H9 (cell line): ENCODE measurements at regions not wholly inside any gene's neighbourhood (a gene's known extent, or its start where the extent isn't known, plus 50 kb on each side); places are given as distances from the start of the nearest gene placed in this dataset.

Experiments
- DNase-seq: peaks from one replicate; pipeline ENCODE4 v3.0.0-alpha.2; 2017
- H2AFZ ChIP-seq: one replicate; pipeline ENCODE4 v1.6.1; 2013; ENCODE audit warnings: mild to moderate bottlenecking, low read length, control low read depth, moderate library complexity
- H2AK5ac ChIP-seq: 2 replicates; pipeline ENCODE4 v1.6.1; 2013; ENCODE audit warnings: low read length, control low read depth, mixed read lengths; ENCODE audit not compliant: insufficient read length
- H2BK120ac ChIP-seq: one replicate; pipeline ENCODE4 v1.6.1; 2013; ENCODE audit warnings: low read depth, mild to moderate bottlenecking, low read length, control low read depth, inconsistent platforms; ENCODE audit not compliant: poor library complexity, severe bottlenecking
- H2BK12ac ChIP-seq: 2 replicates; pipeline ENCODE4 v1.6.1; 2013; ENCODE audit warnings: low read length, control low read depth, mixed read lengths, low read depth; ENCODE audit not compliant: insufficient read length
- H2BK15ac ChIP-seq: 2 replicates; pipeline ENCODE4 v1.6.1; 2013; ENCODE audit warnings: low read depth, low read length, control low read depth
- H2BK20ac ChIP-seq: one replicate; pipeline ENCODE4 v1.6.1; 2013; ENCODE audit warnings: low read depth, mild to moderate bottlenecking, low read length, control low read depth, inconsistent platforms; ENCODE audit not compliant: poor library complexity, severe bottlenecking
- H2BK5ac ChIP-seq: 2 replicates; pipeline ENCODE4 v1.6.1; 2013; ENCODE audit warnings: low read length, control low read depth, mixed read lengths; ENCODE audit not compliant: insufficient read length
- H3K14ac ChIP-seq: 2 replicates; pipeline ENCODE4 v1.6.1; 2013; ENCODE audit warnings: low read length, control low read depth; ENCODE audit not compliant: insufficient read depth
- H3K18ac ChIP-seq: 2 replicates; pipeline ENCODE4 v1.6.1; 2013; ENCODE audit warnings: low read depth, mild to moderate bottlenecking, mixed read lengths, low read length, control low read depth; ENCODE audit not compliant: insufficient read length
- H3K23ac ChIP-seq: 2 replicates; pipeline ENCODE4 v1.6.1; 2013; ENCODE audit warnings: low read length, control low read depth, mixed read lengths, low read depth; ENCODE audit not compliant: insufficient read length
- H3K23me2 ChIP-seq: 2 replicates; pipeline ENCODE4 v1.6.1; 2013; ENCODE audit warnings: low read depth, mild to moderate bottlenecking, mixed read lengths, low read length, control low read depth; ENCODE audit not compliant: insufficient read length, poor library complexity, severe bottlenecking
- H3K27ac ChIP-seq: 2 replicates; pipeline ENCODE4 v1.5.1; 2013; ENCODE audit warnings: low read length, control low read depth, mixed read lengths, low read depth; ENCODE audit not compliant: insufficient read length
- H3K27me3 ChIP-seq: 2 replicates; pipeline ENCODE4 v1.6.1; 2013; ENCODE audit warnings: low read length, control low read depth, inconsistent platforms; ENCODE audit not compliant: insufficient read depth
- H3K4ac ChIP-seq: 2 replicates; pipeline ENCODE4 v1.6.1; 2013; ENCODE audit warnings: low read depth, mild to moderate bottlenecking, control low read depth, inconsistent platforms, low read length, moderate library complexity
- H3K4me1 ChIP-seq: 2 replicates; pipeline ENCODE4 v1.6.1; 2013; ENCODE audit warnings: low read length, control low read depth, inconsistent platforms; ENCODE audit not compliant: insufficient read depth
- H3K4me2 ChIP-seq: 2 replicates; pipeline ENCODE4 v1.6.1; 2013; ENCODE audit warnings: low read length, control low read depth, mixed read lengths; ENCODE audit not compliant: insufficient read length, insufficient read depth
- H3K56ac ChIP-seq: 2 replicates; pipeline ENCODE4 v1.6.1; 2013; ENCODE audit warnings: low read depth, mild to moderate bottlenecking, mixed read lengths, low read length, control low read depth; ENCODE audit not compliant: insufficient read length
- H3K79me1 ChIP-seq: 2 replicates; pipeline ENCODE4 v1.6.1; 2013; ENCODE audit warnings: low read depth, mild to moderate bottlenecking, moderate library complexity, low read length, control low read depth, inconsistent platforms; ENCODE audit not compliant: insufficient read depth, poor library complexity, severe bottlenecking
- H3K79me2 ChIP-seq: 2 replicates; pipeline ENCODE4 v1.6.1; 2013; ENCODE audit warnings: low read length, control low read depth, inconsistent platforms; ENCODE audit not compliant: insufficient read depth
- H3K9ac ChIP-seq: 2 replicates; pipeline ENCODE4 v1.6.1; 2013; ENCODE audit warnings: low read length, control low read depth, mixed read lengths; ENCODE audit not compliant: insufficient read length; ENCODE audit errors: extremely low read depth
- H3K9me3 ChIP-seq: one replicate; pipeline ENCODE4 v1.6.1; 2013; ENCODE audit warnings: low read depth, low read length, inconsistent platforms; ENCODE audit not compliant: control insufficient read depth
- H3T11ph ChIP-seq: one replicate; pipeline ENCODE4 v1.6.1; 2013; ENCODE audit warnings: mild to moderate bottlenecking, low read length, control low read depth, inconsistent platforms
- H4K20me1 ChIP-seq: one replicate; pipeline ENCODE4 v1.6.1; 2013; ENCODE audit not compliant: control insufficient read depth, insufficient read length, insufficient read depth
- H4K5ac ChIP-seq: 2 replicates; pipeline ENCODE4 v1.6.1; 2013; ENCODE audit warnings: low read depth, mild to moderate bottlenecking, mixed read lengths, low read length, control low read depth; ENCODE audit not compliant: insufficient read length
- H4K8ac ChIP-seq: replicated peaks from 2 replicates; pipeline ENCODE4 v1.6.1; 2013; ENCODE audit warnings: low read length, control low read depth, mixed read lengths, low read depth; ENCODE audit not compliant: insufficient read length
- H4K91ac ChIP-seq: 2 replicates; pipeline ENCODE4 v1.6.1; 2013; ENCODE audit warnings: low read depth, mild to moderate bottlenecking, moderate library complexity, mixed read lengths, low read length, control low read depth; ENCODE audit not compliant: insufficient read length
- H3K27ac Mint-ChIP-seq, 3 experiments: 2 replicates in 2 of 3; 3 replicates in 1 of 3; pipeline ENCODE4 v1.8.0; 2020 to 2021; ENCODE audit warnings: mixed read lengths in 3 of 3, mild to moderate bottlenecking in 1 of 3, moderate library complexity in 1 of 3
- H3K27me3 Mint-ChIP-seq: 2 replicates; pipeline ENCODE4 v1.8.0; 2021; ENCODE audit warnings: low read depth, mild to moderate bottlenecking, moderate library complexity, mixed read lengths
- H3K36me3 Mint-ChIP-seq, 3 experiments: 2 replicates in 2 of 3; 3 replicates in 1 of 3; pipeline ENCODE4 v1.8.0; 2020 to 2021; ENCODE audit warnings: low read depth in 3 of 3, mixed read lengths in 3 of 3; ENCODE audit not compliant: insufficient read depth in 1 of 3
- H3K4me1 Mint-ChIP-seq, 2 experiments: 2 replicates each; pipeline ENCODE4 v1.8.0; 2020; ENCODE audit warnings: mixed read lengths in 2 of 2
- H3K4me3 Mint-ChIP-seq, 2 experiments: 2 replicates in 1 of 2; 3 replicates in 1 of 2; pipeline ENCODE4 v1.8.0; 2020 to 2021; ENCODE audit warnings: mild to moderate bottlenecking in 2 of 2, mixed read lengths in 2 of 2, moderate library complexity in 1 of 2
- H3K9me3 Mint-ChIP-seq, 2 experiments: 2 replicates in 1 of 2; 3 replicates in 1 of 2; pipeline ENCODE4 v1.8.0; 2020; ENCODE audit warnings: mild to moderate bottlenecking in 2 of 2, mixed read lengths in 2 of 2, moderate library complexity in 1 of 2
- CTCF ChIP-seq: fragments of 200-600 bp; sonication (generic); conservative IDR thresholded peaks from 3 replicates; pipeline ENCODE4 v1.8.0; 2021; ENCODE audit warnings: antibody characterized with exemption, mild to moderate bottlenecking
- WGBS: extraction: QIAGEN DNeasy Blood & Tissue Kit; methylation state at CpG from one replicate; pipeline ENCODE4 v1.1.7; 2013; ENCODE audit warnings: missing lambda C conversion rate, low lambda C conversion rate, mixed read lengths; ENCODE audit not compliant: insufficient read length; ENCODE audit errors: extremely low coverage; 5-methylcytosine and 5-hydroxymethylcytosine counted together

- no peak overlapping the region for H2BK12ac ChIP-seq
- no peak overlapping the region for H2AFZ ChIP-seq
- DNase-seq, result no peak
- Mint-ChIP-seq H3K4me3 (no peak overlapping the region), H3K27me3 (peaks cover 16% of the 10 kb centered on the region), H3K9me3 (no peaks in the 10 kb centered on the region; a peak in 1 of 5 replicates), H3K4me1 (no peaks in the 10 kb centered on the region), H3K27ac (no peak overlapping the region), H3K36me3 (no peaks in the 10 kb centered on the region)
- no peak overlapping the region for H4K5ac ChIP-seq
- no peaks in the 10 kb centered on the region for H3K9me3 ChIP-seq
- no peak overlapping the region for H3K4ac ChIP-seq
- no peaks in the 10 kb centered on the region for H3K23me2 ChIP-seq
- no peak overlapping the region for H3K27ac ChIP-seq
- WGBS, result no CpG with 5 or more reads among the region's 2 CpGs
- H3K9ac ChIP-seq, result no peak overlapping the region
- H4K8ac ChIP-seq, result no peak overlapping the region
- no peak overlapping the region for H2BK20ac ChIP-seq
- TF ChIP-seq CTCF, result no peak
- no peak overlapping the region for H2AK5ac ChIP-seq
- H3T11ph ChIP-seq, result no peak overlapping the region
- H4K20me1 ChIP-seq, result no peaks in the 10 kb centered on the region
- no peak overlapping the region for H2BK120ac ChIP-seq
- no peaks in the 10 kb centered on the region for H3K4me1 ChIP-seq
- H4K91ac ChIP-seq, result no peak overlapping the region
- no peak overlapping the region for H2BK5ac ChIP-seq
- H3K18ac ChIP-seq, result no peak overlapping the region
- H3K27me3 ChIP-seq, result no peaks in the 10 kb centered on the region
- H3K79me1 ChIP-seq, result no peaks in the 10 kb centered on the region
- H3K56ac ChIP-seq, result no peak overlapping the region
- no peak overlapping the region for H3K4me2 ChIP-seq
- no peak overlapping the region for H3K14ac ChIP-seq
- no peaks in the 10 kb centered on the region for H3K79me2 ChIP-seq
- no peak overlapping the region for H2BK15ac ChIP-seq
- no peak overlapping the region for H3K23ac ChIP-seq
Observed at GRCh38 chr3:3559786-3560185, 239.4 kb upstream of the LRRN1 start.
